BE2C (cell line): ENCODE measurements at regions not wholly inside any gene's neighbourhood (a gene's known extent, or its start where the extent isn't known, plus 50 kb on each side); places are given as distances from the start of the nearest gene placed in this dataset.

ENCODE experiments used
- DNase-seq: peaks from one replicate; pipeline ENCODE4 v3.0.0-alpha.2; 2020
- H3K27me3 ChIP-seq: fragments of 250-450 bp; sonication (Bioruptor Pico); 2 replicates; pipeline ENCODE4 v1.5.1; 2020; ENCODE audit warnings: mild to moderate bottlenecking
- H3K36me3 ChIP-seq: fragments of 250-450 bp; sonication (Bioruptor Pico); 2 replicates; pipeline ENCODE4 v1.5.1; 2020; ENCODE audit warnings: mild to moderate bottlenecking
- H3K4me1 ChIP-seq: fragments of 250-450 bp; sonication (Bioruptor Pico); 2 replicates; pipeline ENCODE4 v1.5.1; 2020
- H3K4me3 ChIP-seq: 2 replicates; pipeline ENCODE4 v1.5.1; 2011; ENCODE audit warnings: low read depth, low read length
- H3K9me3 ChIP-seq: fragments of 250-450 bp; sonication (Bioruptor Pico); 2 replicates; pipeline ENCODE4 v1.5.1; 2020
- CTCF ChIP-seq: IDR thresholded peaks from 2 replicates; pipeline ENCODE4 v1.5.1; 2012; ENCODE audit warnings: mild to moderate bottlenecking, low read depth, low read length

GRCh38 chr4:41822325-41822724 is 73.8 kb upstream of the PHOX2B start:
- no peak for TF ChIP-seq CTCF
- Histone ChIP-seq H3K4me3 (no peak overlapping the region), H3K27me3 (no peaks in the 10 kb centered on the region), H3K4me1 (peaks cover 42% of the 10 kb centered on the region), H3K9me3 (no peaks in the 10 kb centered on the region; the same call in 1 of the 2 replicates), H3K36me3 (no peaks in the 10 kb centered on the region)
- peak; percentile 93 for DNase-seq

DNA sequence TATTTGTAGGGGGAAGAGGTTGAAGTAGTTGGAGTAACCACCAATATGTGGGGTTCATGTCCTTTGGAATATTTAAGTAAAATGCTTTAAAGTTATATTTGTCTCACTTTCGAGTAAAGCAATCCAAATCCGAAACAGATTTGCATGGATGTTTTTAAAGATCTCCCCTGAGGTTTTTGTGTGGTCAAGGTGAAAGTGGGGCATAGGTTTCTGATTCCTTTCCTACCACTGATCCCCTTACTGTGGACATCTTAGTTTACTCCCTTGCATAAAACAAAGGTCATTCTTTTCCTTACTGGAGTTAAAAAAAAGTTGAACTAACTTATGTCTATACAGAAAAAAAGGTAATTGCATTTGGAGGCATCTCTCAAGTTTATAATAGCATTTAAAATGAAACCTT is 71.9 kb upstream of the PHOX2B start:
- Histone ChIP-seq H3K36me3 (no peaks in the 10 kb centered on the region), H3K9me3 (no peaks in the 10 kb centered on the region), H3K4me3 (no peak overlapping the region), H3K27me3 (no peaks in the 10 kb centered on the region), H3K4me1 (peaks cover 42% of the 10 kb centered on the region)
- no peak for TF ChIP-seq CTCF
- no peak for DNase-seq

DNA sequence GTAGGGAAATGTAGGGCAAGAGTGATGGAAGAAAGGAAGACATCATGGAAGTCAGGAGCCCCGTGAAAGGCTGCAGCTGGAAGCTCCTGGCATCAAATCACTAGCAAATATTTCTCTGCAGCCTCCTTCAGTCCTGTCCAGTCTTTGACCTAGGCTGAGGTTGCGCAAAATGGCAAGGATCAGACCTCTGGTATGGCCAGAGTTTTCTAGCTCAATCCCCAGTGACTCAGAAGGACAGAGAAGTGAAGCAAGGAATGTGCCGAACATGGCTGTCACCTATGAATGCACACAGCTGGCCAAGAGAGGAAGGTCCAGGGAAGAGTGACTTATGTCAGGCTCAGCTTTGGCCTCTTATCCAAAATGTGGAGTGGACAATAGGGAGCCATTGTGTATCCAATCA is 71.1 kb upstream of the PHOX2B start:
- DNase-seq: no peak
- Histone ChIP-seq H3K4me1 (peaks cover 41% of the 10 kb centered on the region), H3K27me3 (no peaks in the 10 kb centered on the region), H3K9me3 (no peaks in the 10 kb centered on the region), H3K36me3 (no peaks in the 10 kb centered on the region), H3K4me3 (no peak overlapping the region)
- TF ChIP-seq CTCF: no peak

DNA sequence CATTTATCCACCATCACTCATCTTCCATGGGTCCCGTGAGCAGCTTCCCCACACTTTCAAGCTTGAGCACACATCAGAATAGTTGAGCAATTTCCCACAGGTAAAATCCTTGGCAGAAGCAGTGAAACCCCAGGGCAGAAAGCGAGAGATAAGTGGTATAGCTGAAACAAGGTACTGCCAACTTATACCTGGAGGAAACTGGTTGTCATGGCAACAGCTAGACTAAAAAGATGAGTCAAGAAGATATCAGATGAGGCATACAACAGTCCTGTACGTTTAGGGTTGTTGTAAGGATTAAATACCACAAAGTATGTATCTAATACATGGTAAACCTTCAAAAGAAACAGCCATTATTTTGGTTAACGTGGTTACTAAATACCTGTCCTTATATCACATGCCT is 66.9 kb upstream of the PHOX2B start:
- no peak overlapping the region for H3K4me3 ChIP-seq

GRCh38 chr4:41814565-41814964 is 66.0 kb upstream of the PHOX2B start:
- no peaks in the 10 kb centered on the region for H3K27me3 ChIP-seq
- no peaks in the 10 kb centered on the region for H3K36me3 ChIP-seq
- DNase-seq: peak; percentile 18

More for the DNA sequence above, 66.9 kb upstream of the PHOX2B start:
- DNase-seq: no peak
- no peak for TF ChIP-seq CTCF
- H3K27me3 ChIP-seq: no peaks in the 10 kb centered on the region
- peaks cover 10% of the 10 kb centered on the region for H3K4me1 ChIP-seq
- H3K36me3 ChIP-seq: no peaks in the 10 kb centered on the region
- H3K9me3 ChIP-seq: no peaks in the 10 kb centered on the region; the same call in 1 of the 2 replicates

GRCh38 chr4:41806807-41807206 is 58.3 kb upstream of the PHOX2B start:
- no peaks in the 10 kb centered on the region for H3K27me3 ChIP-seq
- DNase-seq: no peak
- no peaks in the 10 kb centered on the region for H3K36me3 ChIP-seq
- no peak for TF ChIP-seq CTCF
- no peak overlapping the region for H3K4me3 ChIP-seq
- H3K9me3 ChIP-seq: no peaks in the 10 kb centered on the region
- H3K4me1 ChIP-seq: peaks cover 11% of the 10 kb centered on the region

More at GRCh38 chr4:41814565-41814964, 66.0 kb upstream of the PHOX2B start:
- no peaks in the 10 kb centered on the region; the same call in 1 of the 2 replicates for H3K9me3 ChIP-seq
- H3K4me3 ChIP-seq: no peak overlapping the region
- peak; percentile 32 for TF ChIP-seq CTCF
- peaks cover 3% of the 10 kb centered on the region; the same call in 1 of the 2 replicates for H3K4me1 ChIP-seq
